ENCODE measurements at regions not wholly inside any gene's neighbourhood (a gene's known extent, or its start where the extent isn't known, plus 50 kb on each side); places are given as distances from the start of the nearest gene placed in this dataset.
A peak's percentile ranks its signal among the peaks of the same experiment; 100 is the strongest.

- DNase-seq (ENCODE audit: low spot score in 2 of 2, unreplicated experiment in 2 of 2): no peak
- Mint-ChIP-seq H3K4me3 (no peak overlapping the region), H3K27ac (no peak overlapping the region), H3K36me3 (peaks cover 2% of the 10 kb centered on the region), H3K4me1 (peaks cover 20% of the 10 kb centered on the region), H3K27me3 (ENCODE audit: low read depth) (peaks cover 82% of the 10 kb centered on the region), H3K9me3 (peaks cover 3% of the 10 kb centered on the region)
- TF ChIP-seq, protein P1, sequence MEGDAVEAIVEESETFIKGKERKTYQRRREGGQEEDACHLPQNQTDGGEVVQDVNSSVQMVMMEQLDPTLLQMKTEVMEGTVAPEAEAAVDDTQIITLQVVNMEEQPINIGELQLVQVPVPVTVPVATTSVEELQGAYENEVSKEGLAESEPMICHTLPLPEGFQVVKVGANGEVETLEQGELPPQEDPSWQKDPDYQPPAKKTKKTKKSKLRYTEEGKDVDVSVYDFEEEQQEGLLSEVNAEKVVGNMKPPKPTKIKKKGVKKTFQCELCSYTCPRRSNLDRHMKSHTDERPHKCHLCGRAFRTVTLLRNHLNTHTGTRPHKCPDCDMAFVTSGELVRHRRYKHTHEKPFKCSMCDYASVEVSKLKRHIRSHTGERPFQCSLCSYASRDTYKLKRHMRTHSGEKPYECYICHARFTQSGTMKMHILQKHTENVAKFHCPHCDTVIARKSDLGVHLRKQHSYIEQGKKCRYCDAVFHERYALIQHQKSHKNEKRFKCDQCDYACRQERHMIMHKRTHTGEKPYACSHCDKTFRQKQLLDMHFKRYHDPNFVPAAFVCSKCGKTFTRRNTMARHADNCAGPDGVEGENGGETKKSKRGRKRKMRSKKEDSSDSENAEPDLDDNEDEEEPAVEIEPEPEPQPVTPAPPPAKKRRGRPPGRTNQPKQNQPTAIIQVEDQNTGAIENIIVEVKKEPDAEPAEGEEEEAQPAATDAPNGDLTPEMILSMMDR (IDR thresholded peaks at IDR 0.05; ENCODE audit: unreplicated experiment): no peak
Observed at GRCh38 chr5:8907168-8907868, 638.6 kb downstream of the SEMA5A start.

DNA sequence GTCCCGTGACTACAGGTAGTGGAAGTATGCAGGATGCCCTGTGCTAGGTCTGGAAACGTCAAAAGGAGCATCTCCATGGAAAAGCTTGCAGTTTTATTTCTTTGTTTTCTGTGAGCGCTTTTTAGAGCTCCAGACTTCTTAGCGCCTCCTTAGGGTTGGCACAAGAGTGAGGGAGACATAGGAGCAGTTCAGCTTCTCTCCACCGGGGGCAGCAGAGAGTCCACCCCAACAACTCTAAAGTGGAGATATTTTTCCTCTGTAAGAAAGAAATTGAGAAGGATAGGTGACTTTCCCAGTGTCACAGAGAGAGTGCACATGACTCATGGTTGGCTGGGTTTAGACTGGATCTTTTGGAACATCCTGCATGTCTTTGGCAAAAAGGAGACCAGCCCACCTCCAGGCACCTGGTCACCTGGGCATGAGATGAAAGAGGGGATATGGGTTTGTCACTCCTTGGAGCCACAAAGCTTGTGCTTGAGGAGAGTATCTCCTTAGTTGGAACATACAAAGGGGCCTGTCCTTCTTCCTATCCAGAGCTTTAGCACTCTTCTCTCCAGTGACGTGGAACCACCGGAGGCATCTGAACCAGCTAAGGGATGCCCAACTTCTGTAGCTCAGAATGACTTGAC is 637.7 kb downstream of the SEMA5A start:
- Mint-ChIP-seq H3K4me1 (peaks cover 20% of the 10 kb centered on the region), H3K4me3 (no peak overlapping the region), H3K36me3 (no peaks in the 10 kb centered on the region), H3K27ac (no peak overlapping the region), H3K9me3 (no peaks in the 10 kb centered on the region), H3K27me3 (ENCODE audit: low read depth) (peaks cover 80% of the 10 kb centered on the region)
- TF ChIP-seq, protein P1 (IDR thresholded peaks at IDR 0.05; ENCODE audit: unreplicated experiment): peak; percentile 71
- peak in 1 of 2 experiments; percentile 48 for DNase-seq (ENCODE audit: low spot score in 2 of 2, unreplicated experiment in 2 of 2)

DNA sequence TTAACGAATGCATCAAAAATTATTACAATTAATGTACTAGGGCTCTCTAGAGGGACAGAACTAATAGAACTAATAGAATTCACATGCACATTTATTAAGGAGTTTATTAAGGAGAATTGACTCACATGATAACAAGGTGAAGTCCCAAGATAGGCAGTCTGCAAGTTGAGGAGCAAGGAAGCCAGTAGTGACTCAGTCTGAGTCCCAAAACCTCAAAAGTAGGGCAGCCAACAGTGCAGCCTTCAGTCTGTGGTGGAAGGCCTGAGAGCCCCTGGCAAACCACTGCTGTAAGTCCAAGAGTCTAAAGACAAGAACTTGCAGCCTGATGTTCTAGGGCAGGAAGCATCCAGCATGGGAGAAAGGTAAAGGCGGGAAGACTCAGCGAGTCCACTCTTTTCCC is 633.8 kb downstream of the SEMA5A start:
- TF ChIP-seq, protein P1 (IDR thresholded peaks at IDR 0.05; ENCODE audit: unreplicated experiment): no peak
- H3K27ac Mint-ChIP-seq: no peak overlapping the region
- H3K4me1 Mint-ChIP-seq: peaks cover 5% of the 10 kb centered on the region
- no peaks in the 10 kb centered on the region for H3K36me3 Mint-ChIP-seq
- DNase-seq (ENCODE audit: low spot score in 2 of 2, unreplicated experiment in 2 of 2): no peak
- H3K9me3 Mint-ChIP-seq: peaks cover 6% of the 10 kb centered on the region
- peaks cover 79% of the 10 kb centered on the region for H3K27me3 Mint-ChIP-seq (ENCODE audit: low read depth)
- no peak overlapping the region for H3K4me3 Mint-ChIP-seq

GRCh38 chr5:8913522-8913921 is 632.4 kb downstream of the SEMA5A start:
- DNase-seq (ENCODE audit: low spot score in 2 of 2, unreplicated experiment in 2 of 2): no peak
- Mint-ChIP-seq H3K4me1 (no peaks in the 10 kb centered on the region), H3K4me3 (no peak overlapping the region), H3K27me3 (ENCODE audit: low read depth) (peaks cover 78% of the 10 kb centered on the region), H3K36me3 (no peaks in the 10 kb centered on the region), H3K9me3 (peaks cover 6% of the 10 kb centered on the region), H3K27ac (no peak overlapping the region)
- TF ChIP-seq, protein P1 (IDR thresholded peaks at IDR 0.05; ENCODE audit: unreplicated experiment): no peak

DNA sequence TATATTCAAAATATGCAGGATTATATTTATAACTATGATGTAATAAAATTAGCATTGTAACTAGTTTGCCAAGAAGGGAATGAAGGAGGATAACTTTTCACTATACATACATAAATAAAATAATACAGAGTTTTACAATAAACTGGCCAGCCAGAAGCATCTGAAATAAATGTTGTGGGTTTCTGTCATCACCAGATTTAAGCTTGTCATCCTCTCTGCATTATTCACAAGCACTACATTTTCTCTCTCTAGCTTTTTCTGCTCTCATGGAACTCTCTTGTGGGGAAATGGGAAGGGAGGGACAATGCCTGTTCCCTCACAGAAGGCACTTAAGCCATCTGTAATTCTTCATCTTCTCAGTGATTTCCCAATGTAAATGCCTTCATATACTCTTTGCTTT is 626.8 kb downstream of the SEMA5A start:
- no peak for DNase-seq (ENCODE audit: low spot score in 2 of 2, unreplicated experiment in 2 of 2)
- H3K36me3 Mint-ChIP-seq: no peaks in the 10 kb centered on the region
- no peak overlapping the region for H3K4me3 Mint-ChIP-seq
- no peak overlapping the region for H3K27ac Mint-ChIP-seq
- H3K4me1 Mint-ChIP-seq: no peaks in the 10 kb centered on the region
- peaks cover 36% of the 10 kb centered on the region for H3K27me3 Mint-ChIP-seq (ENCODE audit: low read depth)
- peaks cover 12% of the 10 kb centered on the region for H3K9me3 Mint-ChIP-seq
- TF ChIP-seq, protein P1 (IDR thresholded peaks at IDR 0.05; ENCODE audit: unreplicated experiment): no peak
